Mammary epithelial cell (primary cell): ENCODE measurements at regions not wholly inside any gene's neighbourhood (a gene's known extent, or its start where the extent isn't known, plus 50 kb on each side); places are given as distances from the start of the nearest gene placed in this dataset.

Experiments used
- CTCF ChIP-seq, 2 donors: IDR thresholded peaks in 1 of 2; conservative IDR thresholded peaks in 1 of 2; 2 replicates each; pipeline ENCODE4 v1.5.1; 2011 to 2012; ENCODE audit warnings: inconsistent platforms in 2 of 2, low read length in 2 of 2, mild to moderate bottlenecking in 2 of 2, control low read depth in 1 of 2, low read depth in 1 of 2; ENCODE audit not compliant: insufficient read depth in 1 of 2; ENCODE audit errors: extremely low read depth in 1 of 2
- EZH2 ChIP-seq: IDR thresholded peaks from 2 replicates; pipeline ENCODE4 v1.6.1; 2012; ENCODE audit warnings: low read length, inconsistent platforms, borderline replicate concordance

- TF ChIP-seq CTCF (conservative IDR thresholded peaks at IDR 0.05 in 1 of 2, IDR thresholded peaks at IDR 0.05 in 1 of 2; ENCODE audit: extremely low read depth in 1 of 2, insufficient read depth in 1 of 2, low read depth in 1 of 2, low read length in 2 of 2): no peak
- TF ChIP-seq EZH2: no peak
These were observed 239.2 kb upstream of the LARGE1 start for GRCh38 chr22:34159491-34159890.
